Fibroblast of skin of left quadriceps (primary cell): ENCODE measurements at regions not wholly inside any gene's neighbourhood (a gene's known extent, or its start where the extent isn't known, plus 50 kb on each side); places are given as distances from the start of the nearest gene placed in this dataset.
A peak's percentile ranks its signal among the peaks of the same experiment; 100 is the strongest.

Experiments
- DNase-seq, 2 experiments: peaks; one replicate each; pipeline ENCODE4 v3.0.0-alpha.2; 2013; ENCODE audit warnings: low read depth in 2 of 2

DNA sequence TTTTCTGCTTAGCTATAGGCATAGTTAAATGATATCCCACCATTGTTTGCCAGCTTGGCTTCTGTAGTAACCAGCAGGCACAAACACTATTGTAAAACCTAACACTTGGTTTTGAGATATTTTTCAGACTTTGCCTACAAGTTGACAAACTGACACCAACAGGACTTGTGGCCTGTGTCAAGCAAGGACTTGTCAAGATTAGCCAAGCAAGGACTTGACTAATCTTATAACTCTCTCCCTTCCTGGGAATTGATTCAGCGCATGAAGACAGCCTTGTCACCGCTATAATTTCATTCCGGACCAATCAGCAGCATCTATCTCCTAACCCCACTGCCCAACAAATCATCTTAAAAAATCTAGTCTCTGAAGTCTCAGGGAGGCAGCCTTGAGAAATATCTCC is 72.7 kb upstream of the SLITRK1 start:
- no peak for DNase-seq

DNA sequence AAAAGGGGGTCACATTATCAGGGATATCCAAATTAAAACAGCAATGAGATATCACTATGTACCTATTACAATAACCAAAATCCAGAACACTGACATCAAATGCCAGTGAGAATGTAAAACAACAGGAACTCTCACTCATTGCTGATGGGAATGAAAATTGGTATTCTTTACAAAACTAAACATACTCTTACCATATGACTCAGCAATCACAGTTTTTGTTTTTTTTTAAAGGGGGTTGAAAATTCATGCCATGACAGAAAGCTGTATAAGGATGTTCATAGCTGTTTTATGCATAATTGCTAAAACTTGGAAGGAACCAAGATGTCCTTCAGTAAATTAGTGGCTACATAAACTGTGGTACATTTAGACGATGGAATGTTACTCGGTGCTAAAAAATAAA is 71.6 kb upstream of the SLITRK1 start:
- no peak for DNase-seq

DNA sequence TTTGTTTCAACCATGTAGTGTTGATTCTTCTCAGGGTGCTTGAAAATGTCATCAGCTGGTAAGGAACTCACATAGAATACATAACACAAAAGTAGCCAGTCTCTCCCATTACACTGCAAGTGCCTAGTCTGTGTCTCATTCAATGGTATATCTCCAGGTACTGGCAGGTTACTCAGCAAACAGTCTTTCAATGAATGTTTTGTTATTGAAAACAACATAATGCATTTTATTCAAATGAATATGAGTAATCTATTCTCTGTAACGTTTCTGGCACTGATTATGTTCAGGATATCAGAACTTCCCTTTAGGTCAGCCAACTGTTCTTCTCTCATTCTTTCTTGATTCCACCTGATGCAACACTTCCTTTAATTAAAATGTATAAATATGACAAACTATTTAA is 68.0 kb upstream of the SLITRK1 start:
- no peak for DNase-seq

DNA sequence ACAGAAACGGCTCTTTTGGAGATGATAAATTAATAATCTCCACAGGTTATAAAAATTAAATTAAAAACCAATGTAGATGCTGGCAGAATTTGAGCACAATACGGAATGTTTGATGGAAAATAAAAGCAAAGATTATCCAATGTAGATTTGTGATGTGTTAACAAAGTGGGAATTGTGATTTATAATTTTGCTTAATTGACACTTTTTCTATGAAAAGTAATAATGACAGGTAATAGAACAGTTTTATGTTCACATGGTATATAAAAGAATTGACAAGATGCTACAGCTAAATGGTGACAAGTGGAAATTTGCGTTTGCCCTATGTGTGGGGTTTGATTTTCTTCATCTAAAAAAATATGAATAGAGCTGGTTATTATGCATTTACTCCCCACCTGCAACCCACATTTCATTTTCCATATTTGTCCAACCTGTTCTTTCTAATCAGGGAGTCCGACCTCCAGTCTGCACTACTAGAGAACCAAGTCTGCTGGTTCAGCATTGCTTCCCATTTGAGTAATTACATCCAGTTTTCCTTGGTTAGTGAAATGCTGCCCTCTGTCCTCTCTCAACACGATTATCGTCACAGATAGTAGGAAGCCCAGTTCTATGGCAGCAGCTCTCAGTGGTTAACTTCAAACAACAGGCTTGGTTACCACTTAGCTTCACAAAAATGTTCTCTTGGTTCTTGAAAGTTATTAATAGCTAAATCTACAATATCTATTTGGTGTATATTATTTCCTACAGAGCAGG is 61.4 kb upstream of the SLITRK1 start:
- DNase-seq: no peak

DNA sequence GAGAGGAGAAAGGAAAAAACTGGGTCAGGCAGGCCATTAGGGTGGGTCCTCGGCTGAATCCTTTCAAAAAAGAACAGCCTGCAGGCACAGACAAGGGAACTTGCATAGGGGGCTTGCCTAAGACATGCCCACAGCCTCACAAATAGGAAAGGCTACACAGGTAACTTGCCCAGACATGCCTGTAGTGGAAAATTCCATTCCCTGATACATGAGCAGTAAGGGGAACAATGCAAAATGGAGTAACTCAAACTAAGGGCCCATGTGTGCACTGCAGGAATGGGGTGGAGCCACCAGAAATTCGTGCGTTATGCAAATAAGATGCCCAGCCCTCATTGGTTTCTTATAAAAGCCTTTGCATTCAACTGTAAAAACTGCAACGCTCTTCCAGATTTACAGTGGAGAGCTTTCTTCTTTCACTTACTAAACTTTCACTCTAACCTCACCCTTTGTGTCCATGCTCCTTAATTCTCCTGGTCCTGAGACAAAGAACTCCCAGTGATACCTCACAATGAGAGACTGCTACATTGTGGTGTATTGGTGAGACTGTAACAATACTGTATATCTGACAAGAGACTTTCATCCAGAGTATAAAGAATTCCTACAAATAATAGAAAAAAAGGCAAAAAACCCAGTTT is 59.5 kb upstream of the SLITRK1 start:
- DNase-seq: no peak

DNA sequence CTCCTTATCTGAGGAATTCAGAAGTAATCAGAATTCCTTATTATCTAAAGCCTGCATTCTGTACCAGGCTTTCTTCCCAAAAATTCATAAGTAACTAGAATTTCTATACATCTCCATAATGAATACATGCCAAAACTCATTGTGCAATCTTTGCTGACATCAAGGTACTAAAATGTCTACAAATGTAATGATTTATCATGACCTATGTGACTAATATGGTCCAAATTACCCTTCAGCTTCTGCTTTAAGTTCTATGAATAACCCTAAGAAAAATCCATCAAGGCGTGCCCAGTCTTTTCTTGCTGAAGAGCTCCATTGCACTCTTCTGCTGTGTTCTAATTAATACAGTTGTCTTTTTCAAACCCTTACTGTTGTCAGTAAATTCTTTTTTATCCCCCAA is 58.5 kb upstream of the SLITRK1 start:
- DNase-seq: peak; percentile 75

DNA sequence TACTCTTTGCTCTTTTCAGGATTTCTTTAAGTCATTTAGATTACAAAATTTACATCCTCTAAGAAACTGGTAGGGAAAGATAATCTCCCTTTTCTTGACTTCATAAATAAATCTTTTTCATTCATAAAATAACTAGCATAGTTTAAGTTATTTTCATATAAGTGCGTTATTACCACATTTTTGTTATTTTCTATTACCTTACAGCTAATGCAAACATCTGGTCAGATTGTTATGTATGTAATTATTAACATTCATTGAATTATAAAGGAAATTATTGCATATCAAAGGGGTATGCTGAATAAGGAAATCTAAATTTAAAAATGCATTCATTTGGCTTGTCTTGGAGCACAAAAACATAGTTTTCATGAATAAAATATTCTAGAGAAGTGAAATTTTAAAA is 55.3 kb upstream of the SLITRK1 start:
- no peak for DNase-seq

DNA sequence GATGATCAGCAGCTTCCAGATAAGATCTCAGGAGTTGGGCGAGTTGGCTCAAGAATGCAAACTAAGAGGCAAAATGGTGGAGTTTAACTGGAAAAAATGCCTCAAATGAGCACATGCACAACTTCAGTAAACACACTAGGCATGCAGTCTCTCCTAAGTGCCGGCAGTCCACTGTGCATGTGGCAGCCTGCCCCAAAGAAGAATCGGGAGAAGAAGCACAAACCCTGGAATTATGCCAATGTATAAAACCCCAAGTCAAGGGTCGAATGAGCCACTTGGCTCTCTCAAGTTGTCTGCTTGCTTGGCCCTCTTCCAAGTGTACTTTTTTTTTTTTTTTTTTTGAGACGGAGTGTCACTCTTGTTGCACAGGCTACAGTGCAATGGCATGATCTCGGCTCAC is 53.3 kb upstream of the SLITRK1 start:
- no peak for DNase-seq
